Ishikawa (cell line): ENCODE measurements at regions not wholly inside any gene's neighbourhood (a gene's known extent, or its start where the extent isn't known, plus 50 kb on each side); places are given as distances from the start of the nearest gene placed in this dataset.

Experiments used
- CREB1 ChIP-seq: IDR thresholded peaks from 2 replicates; pipeline ENCODE4 v1.6.1; 2012; ENCODE audit warnings: low read depth
- EP300 ChIP-seq: IDR thresholded peaks from 2 replicates; pipeline ENCODE4 v1.6.1; 2012; ENCODE audit warnings: borderline replicate concordance
- RAD21 ChIP-seq: IDR thresholded peaks from 2 replicates; pipeline ENCODE4 v1.6.1; 2012; ENCODE audit warnings: low read depth
- TAF1 ChIP-seq: IDR thresholded peaks from 2 replicates; pipeline ENCODE4 v1.6.1; 2012; ENCODE audit warnings: low read depth, mild to moderate bottlenecking
- YY1 ChIP-seq: IDR thresholded peaks from 2 replicates; pipeline ENCODE4 v1.6.1; 2012; ENCODE audit warnings: low read depth
- ZBTB7A ChIP-seq: IDR thresholded peaks from 2 replicates; pipeline ENCODE4 v1.6.1; 2012; ENCODE audit warnings: low read depth
- TF ChIP-seq, protein P1 (sequence below): IDR thresholded peaks from 2 replicates; pipeline ENCODE4 v1.6.1; 2012
- TF ChIP-seq, protein P2 (sequence below): IDR thresholded peaks from 2 replicates; pipeline ENCODE4 v1.6.1; 2012; ENCODE audit warnings: low read depth, mild to moderate bottlenecking
- TF ChIP-seq, protein P3 (sequence below): IDR thresholded peaks from 2 replicates; pipeline ENCODE4 v1.6.1; 2012

DNA sequence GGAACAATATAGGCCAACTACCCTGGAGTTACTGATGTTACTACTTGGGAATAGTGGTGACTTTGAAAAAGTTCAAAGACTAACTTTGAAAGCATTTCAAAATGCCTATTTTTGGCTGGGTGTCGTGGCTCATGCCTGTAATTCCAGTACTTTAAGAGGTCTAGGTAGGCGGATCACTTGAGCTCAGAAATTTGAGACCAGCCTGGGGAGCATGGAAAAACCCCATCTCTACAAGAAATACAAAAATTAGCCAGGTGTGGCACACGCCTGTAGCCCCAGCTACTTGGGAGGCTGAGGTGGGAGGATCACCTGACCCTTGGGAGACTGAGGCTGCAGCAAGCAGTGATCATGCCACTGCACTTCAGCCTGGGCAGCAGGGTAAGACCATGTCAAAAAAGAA, 105.3 kb downstream of the ARRDC3 start:
- TF ChIP-seq EP300 = peak; percentile 89
- TF ChIP-seq YY1 = no peak
- TF ChIP-seq TAF1 = no peak
- TF ChIP-seq, protein P1, sequence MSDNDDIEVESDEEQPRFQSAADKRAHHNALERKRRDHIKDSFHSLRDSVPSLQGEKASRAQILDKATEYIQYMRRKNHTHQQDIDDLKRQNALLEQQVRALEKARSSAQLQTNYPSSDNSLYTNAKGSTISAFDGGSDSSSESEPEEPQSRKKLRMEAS = peak; percentile 41; the same call in 1 of the 2 replicates
- TF ChIP-seq, protein P2, sequence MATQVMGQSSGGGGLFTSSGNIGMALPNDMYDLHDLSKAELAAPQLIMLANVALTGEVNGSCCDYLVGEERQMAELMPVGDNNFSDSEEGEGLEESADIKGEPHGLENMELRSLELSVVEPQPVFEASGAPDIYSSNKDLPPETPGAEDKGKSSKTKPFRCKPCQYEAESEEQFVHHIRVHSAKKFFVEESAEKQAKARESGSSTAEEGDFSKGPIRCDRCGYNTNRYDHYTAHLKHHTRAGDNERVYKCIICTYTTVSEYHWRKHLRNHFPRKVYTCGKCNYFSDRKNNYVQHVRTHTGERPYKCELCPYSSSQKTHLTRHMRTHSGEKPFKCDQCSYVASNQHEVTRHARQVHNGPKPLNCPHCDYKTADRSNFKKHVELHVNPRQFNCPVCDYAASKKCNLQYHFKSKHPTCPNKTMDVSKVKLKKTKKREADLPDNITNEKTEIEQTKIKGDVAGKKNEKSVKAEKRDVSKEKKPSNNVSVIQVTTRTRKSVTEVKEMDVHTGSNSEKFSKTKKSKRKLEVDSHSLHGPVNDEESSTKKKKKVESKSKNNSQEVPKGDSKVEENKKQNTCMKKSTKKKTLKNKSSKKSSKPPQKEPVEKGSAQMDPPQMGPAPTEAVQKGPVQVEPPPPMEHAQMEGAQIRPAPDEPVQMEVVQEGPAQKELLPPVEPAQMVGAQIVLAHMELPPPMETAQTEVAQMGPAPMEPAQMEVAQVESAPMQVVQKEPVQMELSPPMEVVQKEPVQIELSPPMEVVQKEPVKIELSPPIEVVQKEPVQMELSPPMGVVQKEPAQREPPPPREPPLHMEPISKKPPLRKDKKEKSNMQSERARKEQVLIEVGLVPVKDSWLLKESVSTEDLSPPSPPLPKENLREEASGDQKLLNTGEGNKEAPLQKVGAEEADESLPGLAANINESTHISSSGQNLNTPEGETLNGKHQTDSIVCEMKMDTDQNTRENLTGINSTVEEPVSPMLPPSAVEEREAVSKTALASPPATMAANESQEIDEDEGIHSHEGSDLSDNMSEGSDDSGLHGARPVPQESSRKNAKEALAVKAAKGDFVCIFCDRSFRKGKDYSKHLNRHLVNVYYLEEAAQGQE = no peak
- no peak for TF ChIP-seq RAD21
- TF ChIP-seq ZBTB7A = no peak
- TF ChIP-seq CREB1 = no peak
- TF ChIP-seq, protein P3, sequence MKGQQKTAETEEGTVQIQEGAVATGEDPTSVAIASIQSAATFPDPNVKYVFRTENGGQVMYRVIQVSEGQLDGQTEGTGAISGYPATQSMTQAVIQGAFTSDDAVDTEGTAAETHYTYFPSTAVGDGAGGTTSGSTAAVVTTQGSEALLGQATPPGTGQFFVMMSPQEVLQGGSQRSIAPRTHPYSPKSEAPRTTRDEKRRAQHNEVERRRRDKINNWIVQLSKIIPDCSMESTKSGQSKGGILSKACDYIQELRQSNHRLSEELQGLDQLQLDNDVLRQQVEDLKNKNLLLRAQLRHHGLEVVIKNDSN = peak; percentile 72
